Mucosa of descending colon (tissue), 3 donors: ENCODE measurements at regions not wholly inside any gene's neighbourhood (a gene's known extent, or its start where the extent isn't known, plus 50 kb on each side); places are given as distances from the start of the nearest gene placed in this dataset.

Experiments used
- ATAC-seq: fragments of 200-7000 bp; cut with Tn5 transposase; one replicate; pipeline ENCODE4 v1.9.1; 2020; ENCODE audit warnings: mild to moderate bottlenecking, moderate library complexity
- DNase-seq, 3 donors: peaks; one replicate each; pipeline ENCODE4 v3.0.0-alpha.2; 2020
- H3K36me3 ChIP-seq: fragments of 200-600 bp; one replicate; pipeline ENCODE4 v1.8.0; 2021; ENCODE audit warnings: low read depth, mild to moderate bottlenecking
- H3K4me1 ChIP-seq: fragments of 200-600 bp; one replicate; pipeline ENCODE4 v1.8.0; 2021; ENCODE audit warnings: low read depth, mild to moderate bottlenecking
- H3K4me3 ChIP-seq: fragments of 200-600 bp; one replicate; pipeline ENCODE4 v1.8.0; 2021; ENCODE audit warnings: mild to moderate bottlenecking
- H3K9me3 ChIP-seq: fragments of 200-600 bp; one replicate; pipeline ENCODE4 v1.8.0; 2021; ENCODE audit warnings: mild to moderate bottlenecking
- CTCF ChIP-seq: fragments of 200-600 bp; IDR thresholded peaks from one replicate; pipeline ENCODE4 v1.8.0; 2022; ENCODE audit warnings: antibody characterized with exemption, mild to moderate bottlenecking
- intact Hi-C, 2 donors: fragments of 100-400 bp; cut with DNase I in 1 of 2; cut with micrococcal nuclease in 1 of 2; formaldehyde crosslinking; loops; one replicate each; pipeline versions ENCODE4 v1.11.0 to v1.11.1; 2022; cut with DNase I, micrococcal nuclease
- donor health status: DM: no; HTN: no; CAD: no; lungs with moderate emphysema.
- donor health status: DM: no; HTN: no; CAD: no.
- donor health status: DM: no; HTN: yes; CAD: no.

DNA sequence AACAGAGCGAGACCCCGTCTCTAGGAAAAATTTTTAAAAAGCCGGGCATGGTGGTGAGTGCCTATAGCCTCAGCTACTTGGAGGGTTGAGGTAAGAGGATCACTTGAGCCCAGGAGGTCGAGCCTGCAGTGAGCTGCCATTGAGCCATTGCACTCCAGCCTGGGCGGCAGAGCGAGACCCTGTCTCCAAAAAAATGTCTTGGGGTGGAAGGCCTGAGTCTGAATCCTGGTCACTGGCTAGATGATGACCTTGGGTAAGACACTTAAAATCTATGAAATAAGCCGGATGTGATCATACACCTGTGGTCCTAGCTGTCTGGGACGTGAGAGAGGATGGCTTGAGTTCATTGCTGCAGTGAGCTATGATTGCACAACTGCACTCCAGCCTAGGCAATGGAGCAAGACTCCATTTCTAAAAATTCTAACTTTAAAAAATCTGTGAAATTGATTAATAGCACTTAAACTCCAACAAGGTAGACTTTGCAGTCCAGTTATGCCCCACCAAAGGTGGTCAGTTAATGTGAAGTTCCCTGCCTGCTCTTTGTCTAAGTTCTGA, 157.3 kb upstream of the UMPS start:
- no peak for DNase-seq
- Histone ChIP-seq H3K4me3 (no peak overlapping the region), H3K36me3 (no peaks in the 10 kb centered on the region), H3K4me1 (no peaks in the 10 kb centered on the region), H3K9me3 (no peaks in the 10 kb centered on the region)
- TF ChIP-seq CTCF = no peak
- no peak for ATAC-seq
- intact Hi-C loops = no loop called here

GRCh38 chr3:124574012-124574411, 156.2 kb upstream of the UMPS start:
- no peak for ATAC-seq
- H3K4me3 ChIP-seq = no peak overlapping the region
- intact Hi-C loops = no loop called here
- no peaks in the 10 kb centered on the region for H3K4me1 ChIP-seq
- TF ChIP-seq CTCF = no peak
- H3K36me3 ChIP-seq = no peaks in the 10 kb centered on the region
- DNase-seq = no peak
- H3K9me3 ChIP-seq = no peaks in the 10 kb centered on the region

DNA sequence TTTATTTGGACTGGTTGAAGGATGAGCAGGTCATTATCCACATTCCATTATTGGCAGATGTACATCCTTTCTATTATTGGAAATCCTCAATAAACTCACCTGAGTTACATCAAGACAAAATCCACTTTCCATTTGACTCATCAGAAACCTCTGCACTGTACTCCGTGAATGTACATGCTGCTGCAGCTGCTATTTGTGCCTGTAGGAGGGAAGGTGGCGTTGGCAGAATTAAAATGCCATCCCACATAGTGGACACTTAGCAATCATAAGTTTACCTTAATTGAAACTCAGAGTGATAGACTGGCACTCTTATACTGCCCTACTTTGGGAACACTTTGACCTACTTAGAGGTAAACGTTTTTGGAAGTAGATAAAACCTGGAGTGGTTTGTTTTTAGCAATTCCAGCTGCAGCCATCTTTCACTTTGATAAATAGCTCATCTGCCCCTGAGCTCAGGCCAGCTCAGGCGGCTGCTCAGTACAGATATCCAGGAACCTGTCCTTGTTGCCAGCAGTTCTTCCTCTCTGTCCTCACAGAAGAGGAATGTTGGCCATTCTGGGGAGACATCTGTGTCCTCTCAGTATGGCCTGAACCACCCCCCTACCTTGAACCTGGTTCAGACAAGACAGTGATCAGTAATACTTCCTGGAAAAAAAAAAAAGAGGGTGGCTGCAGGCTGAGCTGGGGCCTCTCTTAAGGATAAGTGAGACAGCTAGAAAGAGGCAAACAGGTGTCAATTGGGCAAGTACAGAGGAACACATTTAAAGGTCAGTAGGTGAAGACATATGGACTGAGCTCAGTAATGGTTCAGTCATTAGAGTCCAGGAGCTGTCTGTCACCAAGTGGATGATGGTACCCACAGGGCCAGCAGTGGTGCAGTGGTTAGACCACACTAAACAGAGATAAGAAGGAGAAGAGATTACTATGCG, 153.4 kb upstream of the UMPS start:
- Histone ChIP-seq H3K4me3 (no peak overlapping the region), H3K4me1 (no peaks in the 10 kb centered on the region), H3K9me3 (no peaks in the 10 kb centered on the region), H3K36me3 (no peaks in the 10 kb centered on the region)
- no peak for TF ChIP-seq CTCF
- intact Hi-C loops = no loop called here
- ATAC-seq (no peak), DNase-seq (no peak)

GRCh38 chr3:124577494-124578167, 152.6 kb upstream of the UMPS start:
- intact Hi-C loops = no loop called here
- DNase-seq = no peak
- no peak for TF ChIP-seq CTCF
- H3K9me3 ChIP-seq = no peaks in the 10 kb centered on the region
- no peaks in the 10 kb centered on the region for H3K36me3 ChIP-seq
- ATAC-seq = no peak
- H3K4me1 ChIP-seq = no peaks in the 10 kb centered on the region
- H3K4me3 ChIP-seq = no peak overlapping the region

DNA sequence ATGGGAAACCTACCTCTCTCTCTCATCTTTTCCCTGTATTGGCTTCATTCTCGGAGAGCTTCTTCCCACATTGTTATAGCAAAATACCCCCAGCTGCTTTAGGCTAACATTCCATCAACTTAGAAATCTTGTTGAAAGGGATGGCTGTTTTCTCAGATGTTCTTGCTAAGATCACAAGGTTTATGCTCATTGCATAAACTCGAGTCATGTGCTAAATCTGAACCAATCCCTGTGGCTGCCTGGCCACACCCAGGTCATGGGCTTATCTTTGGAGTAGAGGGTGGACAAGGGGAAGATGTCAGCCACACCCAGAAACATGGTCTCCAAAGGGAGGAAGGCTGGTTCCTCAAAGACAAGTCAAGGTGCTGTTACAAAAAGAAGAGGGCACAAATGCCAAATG, 150.6 kb upstream of the UMPS start:
- TF ChIP-seq CTCF = no peak
- Histone ChIP-seq H3K36me3 (no peaks in the 10 kb centered on the region), H3K4me3 (no peak overlapping the region), H3K9me3 (no peaks in the 10 kb centered on the region), H3K4me1 (peaks cover 4% of the 10 kb centered on the region)
- intact Hi-C loops = no loop called here
- ATAC-seq (no peak), DNase-seq (no peak)
